KMS-11 (cell line): ENCODE measurements at regions not wholly inside any gene's neighbourhood (a gene's known extent, or its start where the extent isn't known, plus 50 kb on each side); places are given as distances from the start of the nearest gene placed in this dataset.

Experiments used
- H2AFZ ChIP-seq: fragments of 200-600 bp; sonication (generic); 2 replicates; pipeline ENCODE4 v1.6.1; 2016; ENCODE audit warnings: antibody characterized with exemption, mixed run types, low read depth
- H3K27ac ChIP-seq: fragments of 200-600 bp; sonication (generic); 2 replicates; pipeline ENCODE4 v1.6.1; 2016; ENCODE audit warnings: mild to moderate bottlenecking, mixed run types
- H3K27me3 ChIP-seq: fragments of 200-600 bp; sonication (generic); 2 replicates; pipeline ENCODE4 v1.6.1; 2017; ENCODE audit warnings: mild to moderate bottlenecking, low read depth, mixed run types, moderate library complexity; ENCODE audit not compliant: insufficient read depth
- H3K36me3 ChIP-seq: fragments of 200-600 bp; sonication (generic); 2 replicates; pipeline ENCODE4 v1.6.1; 2017; ENCODE audit warnings: mild to moderate bottlenecking, mixed run types; ENCODE audit not compliant: insufficient read depth
- H3K4me1 ChIP-seq: fragments of 200-600 bp; sonication (generic); 2 replicates; pipeline ENCODE4 v1.6.1; 2016; ENCODE audit warnings: mild to moderate bottlenecking, low read depth, mixed run types; ENCODE audit not compliant: poor library complexity, severe bottlenecking
- H3K4me2 ChIP-seq: fragments of 200-600 bp; sonication (generic); 2 replicates; pipeline ENCODE4 v1.7.0; 2016; ENCODE audit warnings: mild to moderate bottlenecking, mixed run types
- H3K4me3 ChIP-seq: fragments of 200-600 bp; sonication (generic); IDR thresholded peaks from 2 replicates; pipeline ENCODE4 v1.6.1; 2017; ENCODE audit warnings: low read depth, low read length, mixed read lengths; ENCODE audit not compliant: insufficient read depth
- H3K79me2 ChIP-seq: fragments of 200-600 bp; sonication (generic); 2 replicates; pipeline ENCODE4 v1.6.1; 2016; ENCODE audit warnings: low read depth, mixed run types; ENCODE audit not compliant: insufficient read depth
- H3K9ac ChIP-seq: fragments of 200-600 bp; sonication (generic); 2 replicates; pipeline ENCODE4 v1.6.1; 2016; ENCODE audit warnings: mild to moderate bottlenecking, mixed run types
- H4K20me1 ChIP-seq: fragments of 200-600 bp; sonication (generic); 2 replicates; pipeline ENCODE4 v1.6.1; 2016; ENCODE audit warnings: mild to moderate bottlenecking, mixed run types; ENCODE audit not compliant: insufficient read depth
- CTCF ChIP-seq: fragments of 200-600 bp; sonication (generic); conservative IDR thresholded peaks from 2 replicates; pipeline ENCODE4 v1.6.1; 2017; ENCODE audit warnings: low read depth, mild to moderate bottlenecking, antibody characterized with exemption, low read length, moderate library complexity, mixed read lengths

- Histone ChIP-seq H4K20me1 (no peaks in the 10 kb centered on the region), H3K4me2 (no peak overlapping the region), H3K27ac (no peak overlapping the region), H3K4me1 (no peaks in the 10 kb centered on the region), H3K79me2 (no peaks in the 10 kb centered on the region), H3K4me3 (no peak overlapping the region), H3K9ac (no peak overlapping the region), H2AFZ (no peak overlapping the region), H3K36me3 (no peaks in the 10 kb centered on the region), H3K27me3 (no peaks in the 10 kb centered on the region)
- no peak for TF ChIP-seq CTCF
These were observed 442.5 kb upstream of the COX7C start for GRCh38 chr5:86175224-86175623.

- Histone ChIP-seq H3K4me3 (no peak overlapping the region), H3K4me1 (no peaks in the 10 kb centered on the region), H3K9ac (no peak overlapping the region), H3K36me3 (no peaks in the 10 kb centered on the region), H2AFZ (no peak overlapping the region), H3K4me2 (no peak overlapping the region), H3K27ac (no peak overlapping the region), H3K27me3 (no peaks in the 10 kb centered on the region), H4K20me1 (no peaks in the 10 kb centered on the region), H3K79me2 (no peaks in the 10 kb centered on the region)
- no peak for TF ChIP-seq CTCF
These were observed 418.5 kb upstream of the COX7C start for GRCh38 chr5:86199287-86199686.

GRCh38 chr5:86228147-86228546 is 389.6 kb upstream of the COX7C start:
- Histone ChIP-seq H3K79me2 (no peaks in the 10 kb centered on the region), H2AFZ (no peak overlapping the region), H3K4me2 (no peak overlapping the region), H3K4me1 (no peaks in the 10 kb centered on the region), H3K4me3 (no peak overlapping the region), H3K36me3 (no peaks in the 10 kb centered on the region), H3K27ac (no peak overlapping the region), H4K20me1 (no peaks in the 10 kb centered on the region), H3K27me3 (no peaks in the 10 kb centered on the region), H3K9ac (no peak overlapping the region)
- TF ChIP-seq CTCF: no peak

GRCh38 chr5:86232246-86232645 is 385.5 kb upstream of the COX7C start:
- no peak for TF ChIP-seq CTCF
- H4K20me1 ChIP-seq: no peaks in the 10 kb centered on the region
- no peak overlapping the region for H3K9ac ChIP-seq
- H3K79me2 ChIP-seq: no peaks in the 10 kb centered on the region
- H3K36me3 ChIP-seq: no peaks in the 10 kb centered on the region
- H3K4me3 ChIP-seq: no peak overlapping the region
- no peaks in the 10 kb centered on the region for H3K27me3 ChIP-seq
- no peak overlapping the region for H3K27ac ChIP-seq
- H2AFZ ChIP-seq: no peak overlapping the region
- H3K4me2 ChIP-seq: no peak overlapping the region
- H3K4me1 ChIP-seq: no peaks in the 10 kb centered on the region

GRCh38 chr5:86244153-86244552 is 373.6 kb upstream of the COX7C start:
- no peak overlapping the region for H2AFZ ChIP-seq
- TF ChIP-seq CTCF: no peak

More at GRCh38 chr5:86244153-86244552, 373.6 kb upstream of the COX7C start:
- H3K36me3 ChIP-seq: no peaks in the 10 kb centered on the region
- H3K4me3 ChIP-seq: no peak overlapping the region
- no peak overlapping the region for H3K9ac ChIP-seq
- no peak overlapping the region for H3K4me2 ChIP-seq
- H3K27ac ChIP-seq: no peak overlapping the region
- no peaks in the 10 kb centered on the region for H4K20me1 ChIP-seq
- H3K79me2 ChIP-seq: no peaks in the 10 kb centered on the region
- no peaks in the 10 kb centered on the region for H3K27me3 ChIP-seq
- no peaks in the 10 kb centered on the region for H3K4me1 ChIP-seq
